Tibial nerve (tissue), 3 donors: ENCODE measurements at regions not wholly inside any gene's neighbourhood (a gene's known extent, or its start where the extent isn't known, plus 50 kb on each side); places are given as distances from the start of the nearest gene placed in this dataset.

Experiments used
- POLR2A ChIP-seq, 2 donors: fragments of 450-650 bp; IDR thresholded peaks; one replicate each; pipeline ENCODE4 v1.6.1; 2017; ENCODE audit warnings: antibody characterized with exemption in 2 of 2, mild to moderate bottlenecking in 2 of 2, moderate library complexity in 2 of 2
- TF ChIP-seq, protein P1 (sequence below), 5 experiments: fragments of 200-600 bp in 3 of 5; fragments of 450-650 bp in 2 of 5; sonication (generic) in 3 of 5; IDR thresholded peaks; one replicate each; pipeline ENCODE4 v1.5.1; 2016 to 2019; ENCODE audit warnings: antibody characterized with exemption in 5 of 5, mild to moderate bottlenecking in 3 of 5, moderate library complexity in 2 of 5

DNA sequence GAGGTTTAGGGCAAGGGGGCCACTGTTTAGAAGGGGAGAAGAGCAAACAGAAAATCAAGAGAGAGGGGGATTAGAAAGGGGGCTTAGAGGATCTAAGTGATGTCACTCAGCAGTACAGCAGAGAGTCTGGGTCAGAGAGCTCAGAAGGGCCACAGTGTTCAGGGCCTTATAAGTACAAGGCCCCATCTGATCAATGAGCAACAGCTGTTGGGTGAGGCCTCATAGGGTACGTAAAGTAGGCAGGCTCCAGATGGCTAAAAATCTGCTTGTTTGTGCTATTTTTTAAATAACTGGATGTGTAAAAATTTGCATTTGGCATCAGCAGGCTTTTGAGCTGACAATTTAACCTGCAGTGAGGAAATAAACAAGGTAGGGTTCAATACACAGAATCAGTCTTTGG, 149.8 kb downstream of the SH3BGRL2 start:
- no peak for TF ChIP-seq POLR2A (IDR thresholded peaks at IDR 0.05)
- TF ChIP-seq, protein P1, sequence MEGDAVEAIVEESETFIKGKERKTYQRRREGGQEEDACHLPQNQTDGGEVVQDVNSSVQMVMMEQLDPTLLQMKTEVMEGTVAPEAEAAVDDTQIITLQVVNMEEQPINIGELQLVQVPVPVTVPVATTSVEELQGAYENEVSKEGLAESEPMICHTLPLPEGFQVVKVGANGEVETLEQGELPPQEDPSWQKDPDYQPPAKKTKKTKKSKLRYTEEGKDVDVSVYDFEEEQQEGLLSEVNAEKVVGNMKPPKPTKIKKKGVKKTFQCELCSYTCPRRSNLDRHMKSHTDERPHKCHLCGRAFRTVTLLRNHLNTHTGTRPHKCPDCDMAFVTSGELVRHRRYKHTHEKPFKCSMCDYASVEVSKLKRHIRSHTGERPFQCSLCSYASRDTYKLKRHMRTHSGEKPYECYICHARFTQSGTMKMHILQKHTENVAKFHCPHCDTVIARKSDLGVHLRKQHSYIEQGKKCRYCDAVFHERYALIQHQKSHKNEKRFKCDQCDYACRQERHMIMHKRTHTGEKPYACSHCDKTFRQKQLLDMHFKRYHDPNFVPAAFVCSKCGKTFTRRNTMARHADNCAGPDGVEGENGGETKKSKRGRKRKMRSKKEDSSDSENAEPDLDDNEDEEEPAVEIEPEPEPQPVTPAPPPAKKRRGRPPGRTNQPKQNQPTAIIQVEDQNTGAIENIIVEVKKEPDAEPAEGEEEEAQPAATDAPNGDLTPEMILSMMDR (IDR thresholded peaks at IDR 0.05): no peak
